ENCODE measurements at regions not wholly inside any gene's neighbourhood (a gene's known extent, or its start where the extent isn't known, plus 50 kb on each side); places are given as distances from the start of the nearest gene placed in this dataset.

DNA sequence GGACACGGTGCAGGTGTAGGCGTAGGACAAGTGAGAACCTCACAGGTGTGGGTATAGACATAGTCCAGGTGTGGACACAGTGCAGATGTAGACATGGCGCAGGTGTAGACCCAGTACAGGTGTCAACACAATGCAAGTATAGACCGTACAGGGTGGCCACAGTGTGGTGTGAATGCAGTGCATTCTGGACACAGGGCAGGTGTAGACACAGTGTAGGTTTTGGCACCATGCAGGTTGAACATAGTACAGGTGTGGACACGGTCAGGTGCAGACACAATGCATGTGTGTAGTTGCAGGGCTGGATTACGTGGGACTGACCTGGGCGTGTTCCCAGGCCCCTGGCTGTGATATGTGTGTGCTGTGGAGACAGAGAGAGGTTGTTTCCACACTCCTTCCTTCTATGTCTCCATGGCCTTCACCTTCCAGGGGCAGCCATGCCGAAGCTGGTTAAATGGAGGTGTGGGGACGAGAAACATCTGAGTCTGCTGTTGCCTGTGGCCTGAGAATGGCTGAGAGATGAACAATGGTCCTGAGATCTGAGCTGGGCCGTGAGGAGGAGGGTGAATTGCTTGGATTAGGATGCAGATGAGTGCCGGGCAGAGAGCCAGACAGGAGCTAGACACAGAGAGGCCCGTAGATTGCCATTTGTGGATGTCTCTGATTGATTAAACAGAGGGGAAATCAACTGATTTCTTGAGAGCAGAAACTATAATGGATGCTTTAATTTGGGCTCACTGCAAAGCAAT lies 343.9 kb upstream of the SHH start:
- TF ChIP-seq, protein P1, sequence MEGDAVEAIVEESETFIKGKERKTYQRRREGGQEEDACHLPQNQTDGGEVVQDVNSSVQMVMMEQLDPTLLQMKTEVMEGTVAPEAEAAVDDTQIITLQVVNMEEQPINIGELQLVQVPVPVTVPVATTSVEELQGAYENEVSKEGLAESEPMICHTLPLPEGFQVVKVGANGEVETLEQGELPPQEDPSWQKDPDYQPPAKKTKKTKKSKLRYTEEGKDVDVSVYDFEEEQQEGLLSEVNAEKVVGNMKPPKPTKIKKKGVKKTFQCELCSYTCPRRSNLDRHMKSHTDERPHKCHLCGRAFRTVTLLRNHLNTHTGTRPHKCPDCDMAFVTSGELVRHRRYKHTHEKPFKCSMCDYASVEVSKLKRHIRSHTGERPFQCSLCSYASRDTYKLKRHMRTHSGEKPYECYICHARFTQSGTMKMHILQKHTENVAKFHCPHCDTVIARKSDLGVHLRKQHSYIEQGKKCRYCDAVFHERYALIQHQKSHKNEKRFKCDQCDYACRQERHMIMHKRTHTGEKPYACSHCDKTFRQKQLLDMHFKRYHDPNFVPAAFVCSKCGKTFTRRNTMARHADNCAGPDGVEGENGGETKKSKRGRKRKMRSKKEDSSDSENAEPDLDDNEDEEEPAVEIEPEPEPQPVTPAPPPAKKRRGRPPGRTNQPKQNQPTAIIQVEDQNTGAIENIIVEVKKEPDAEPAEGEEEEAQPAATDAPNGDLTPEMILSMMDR (IDR thresholded peaks at IDR 0.05) = no peak
- TF ChIP-seq POLR2A (IDR thresholded peaks at IDR 0.05) = no peak

Data from ovary (tissue), 3 donors.